Astrocyte (in vitro differentiated cells and primary cell): ENCODE measurements at regions not wholly inside any gene's neighbourhood (a gene's known extent, or its start where the extent isn't known, plus 50 kb on each side); places are given as distances from the start of the nearest gene placed in this dataset.

Experiments used
- DNase-seq: peaks from one replicate; pipeline ENCODE4 v3.0.0-alpha.2; 2010; ENCODE audit warnings: low read depth
- FAIRE-seq: peaks from 2 replicates; lab custom pipeline; 2011; peaks lifted over from hg19 to GRCh38; lab: Jason Lieb, UNC
- H2AFZ ChIP-seq: 2 replicates; pipeline ENCODE4 v1.6.0; 2012; ENCODE audit warnings: low read depth, low read length, inconsistent platforms
- H3K27ac ChIP-seq: 2 replicates; pipeline ENCODE4 v1.5.1; 2011; ENCODE audit warnings: low read depth, low read length, inconsistent platforms
- H3K27me3 ChIP-seq: 2 replicates; pipeline ENCODE4 v1.6.0; 2011; ENCODE audit warnings: low read length, inconsistent platforms; ENCODE audit not compliant: insufficient read depth
- H3K36me3 ChIP-seq: 2 replicates; pipeline ENCODE4 v1.5.1; 2011; ENCODE audit warnings: low read length, inconsistent platforms; ENCODE audit not compliant: insufficient read depth
- H3K4me1 ChIP-seq: 2 replicates; pipeline ENCODE4 v1.5.1; 2011; ENCODE audit warnings: low read length, inconsistent platforms; ENCODE audit not compliant: insufficient read depth
- H3K4me2 ChIP-seq: 2 replicates; pipeline ENCODE4 v1.6.0; 2012; ENCODE audit warnings: low read length, inconsistent platforms
- H3K4me3 ChIP-seq: 2 replicates; pipeline ENCODE4 v1.5.1; 2011; ENCODE audit warnings: low read depth, mild to moderate bottlenecking, low read length, inconsistent platforms; ENCODE audit not compliant: insufficient read depth
- H3K79me2 ChIP-seq: 2 replicates; pipeline ENCODE4 v1.6.0; 2012; ENCODE audit warnings: mild to moderate bottlenecking, low read length, inconsistent platforms; ENCODE audit not compliant: insufficient read depth
- H3K9ac ChIP-seq: 2 replicates; pipeline ENCODE4 v1.6.0; 2012; ENCODE audit warnings: mild to moderate bottlenecking, low read length, inconsistent platforms
- H3K9me3 ChIP-seq: 2 replicates; pipeline ENCODE4 v1.5.1; 2012; ENCODE audit warnings: low read depth, mild to moderate bottlenecking, low read length, inconsistent platforms; ENCODE audit not compliant: insufficient read depth
- H4K20me1 ChIP-seq: 2 replicates; pipeline ENCODE4 v1.6.0; 2012; ENCODE audit warnings: low read length, inconsistent platforms; ENCODE audit not compliant: insufficient read depth
- H3K27ac Mint-ChIP-seq: one replicate; pipeline ENCODE4 v1.8.0; 2021; ENCODE audit warnings: mild to moderate bottlenecking, mixed read lengths; ENCODE audit not compliant: unreplicated experiment
- H3K27me3 Mint-ChIP-seq: one replicate; pipeline ENCODE4 v1.8.0; 2021; ENCODE audit warnings: low read depth, mixed read lengths; ENCODE audit not compliant: unreplicated experiment
- H3K36me3 Mint-ChIP-seq: one replicate; pipeline ENCODE4 v1.8.0; 2021; ENCODE audit warnings: low read depth, mixed read lengths; ENCODE audit not compliant: unreplicated experiment
- H3K4me1 Mint-ChIP-seq: one replicate; pipeline ENCODE4 v1.8.0; 2021; ENCODE audit warnings: low read depth, mixed read lengths; ENCODE audit not compliant: unreplicated experiment
- H3K4me3 Mint-ChIP-seq: one replicate; pipeline ENCODE4 v1.8.0; 2021; ENCODE audit warnings: mild to moderate bottlenecking, moderate library complexity, mixed read lengths; ENCODE audit not compliant: unreplicated experiment
- H3K9me3 Mint-ChIP-seq: one replicate; pipeline ENCODE4 v1.8.0; 2021; ENCODE audit warnings: mild to moderate bottlenecking, mixed read lengths; ENCODE audit not compliant: unreplicated experiment
- CTCF ChIP-seq: IDR thresholded peaks from 2 replicates; pipeline ENCODE4 v1.5.1; 2011; ENCODE audit warnings: low read depth, mild to moderate bottlenecking, inconsistent platforms, low read length, moderate library complexity; ENCODE audit not compliant: insufficient read depth
- EZH2 ChIP-seq: IDR thresholded peaks from 2 replicates; pipeline ENCODE4 v1.6.1; 2012; ENCODE audit warnings: mild to moderate bottlenecking, low read length, inconsistent platforms; ENCODE audit not compliant: insufficient read depth

- no peak overlapping the region for H3K4me3 ChIP-seq
- Mint-ChIP-seq H3K27me3 (no peaks in the 10 kb centered on the region), H3K27ac (no peak overlapping the region), H3K9me3 (no peaks in the 10 kb centered on the region), H3K4me1 (peaks cover 18% of the 10 kb centered on the region), H3K36me3 (no peaks in the 10 kb centered on the region), H3K4me3 (no peak overlapping the region)
- no peaks in the 10 kb centered on the region for H3K4me1 ChIP-seq
- no peaks in the 10 kb centered on the region for H3K36me3 ChIP-seq
- H2AFZ ChIP-seq = no peak overlapping the region
- H4K20me1 ChIP-seq = no peaks in the 10 kb centered on the region
- TF ChIP-seq CTCF (no peak), EZH2 (no peak)
- no peak overlapping the region for H3K9ac ChIP-seq
- FAIRE-seq (no peak), DNase-seq (peak; percentile 78)
- H3K9me3 ChIP-seq = no peaks in the 10 kb centered on the region
- no peak overlapping the region for H3K4me2 ChIP-seq
- no peak overlapping the region for H3K27ac ChIP-seq
- no peaks in the 10 kb centered on the region for H3K27me3 ChIP-seq
- no peaks in the 10 kb centered on the region for H3K79me2 ChIP-seq
Observed at GRCh38 chr3:20747741-20748140, 561.7 kb upstream of the SGO1 start.

GRCh38 chr3:20743553-20744321, 557.7 kb upstream of the SGO1 start:
- FAIRE-seq = no peak

More at GRCh38 chr3:20743553-20744321, 557.7 kb upstream of the SGO1 start:
- no peak overlapping the region for H3K9ac ChIP-seq
- H3K4me2 ChIP-seq = no peak overlapping the region
- no peaks in the 10 kb centered on the region for H3K79me2 ChIP-seq
- no peak for TF ChIP-seq EZH2
- TF ChIP-seq CTCF = no peak
- H3K4me1 ChIP-seq = no peaks in the 10 kb centered on the region
- no peak for DNase-seq
- H3K9me3 ChIP-seq = no peaks in the 10 kb centered on the region
- no peaks in the 10 kb centered on the region for H3K36me3 ChIP-seq
- H3K27ac ChIP-seq = no peak overlapping the region
- Mint-ChIP-seq H3K4me3 (no peak overlapping the region), H3K9me3 (no peaks in the 10 kb centered on the region), H3K27ac (no peak overlapping the region), H3K27me3 (no peaks in the 10 kb centered on the region), H3K36me3 (no peaks in the 10 kb centered on the region), H3K4me1 (peaks cover 21% of the 10 kb centered on the region)
- no peak overlapping the region for H2AFZ ChIP-seq
- H4K20me1 ChIP-seq = no peaks in the 10 kb centered on the region
- H3K4me3 ChIP-seq = no peak overlapping the region
- H3K27me3 ChIP-seq = no peaks in the 10 kb centered on the region
